Tongue (tissue), 1 donor: ENCODE measurements at regions not wholly inside any gene's neighbourhood (a gene's known extent, or its start where the extent isn't known, plus 50 kb on each side); places are given as distances from the start of the nearest gene placed in this dataset.

Experiments used
- DNase-seq: peaks from one replicate; pipeline ENCODE4 v3.0.0-alpha.2; 2015

DNA sequence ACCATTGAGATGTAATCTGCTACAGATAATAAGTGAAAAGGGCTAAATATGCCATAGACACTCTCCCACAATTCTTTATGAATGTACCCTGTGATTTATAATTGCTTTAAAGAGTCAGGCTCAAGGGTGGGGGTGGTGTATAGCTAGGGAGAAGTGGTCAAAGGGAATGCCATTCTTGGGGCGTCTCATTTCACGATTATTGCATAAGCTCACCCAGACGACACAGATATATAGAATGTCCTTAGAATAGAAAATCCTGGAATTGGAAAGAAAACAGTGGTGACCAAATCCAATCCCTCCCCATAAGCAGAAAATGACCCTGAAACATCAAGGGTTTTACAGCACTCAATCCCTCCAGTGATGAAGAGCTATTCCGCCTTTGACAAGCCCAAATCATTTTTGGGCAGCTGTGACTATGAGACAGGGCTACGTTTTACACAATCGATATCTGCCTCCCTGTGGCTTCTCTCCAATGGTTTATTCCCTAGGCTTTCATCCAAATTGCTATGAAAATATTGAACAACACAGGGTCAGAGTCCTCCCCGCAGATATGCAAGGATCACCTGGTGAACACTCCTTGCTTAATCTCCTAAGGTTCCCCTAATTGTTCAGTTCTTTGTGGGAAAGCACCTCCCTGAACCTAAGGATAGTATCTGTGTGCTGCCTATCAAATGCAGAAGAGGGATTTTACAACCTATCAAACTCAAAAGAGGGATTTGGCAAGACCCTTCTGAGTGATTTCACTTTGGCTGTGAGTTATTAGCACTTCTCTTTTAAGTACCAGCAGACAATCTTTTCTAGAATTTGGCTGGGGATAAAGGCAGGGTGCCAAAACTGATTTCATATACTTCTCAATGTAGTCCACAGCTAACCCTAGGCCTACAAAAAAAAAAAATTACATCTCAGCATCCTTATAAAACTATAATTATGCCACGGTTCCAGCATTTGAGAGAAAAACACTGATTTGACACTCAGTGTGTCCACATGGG lies 144.9 kb upstream of the CDH6 start:
- peak; percentile 25 for DNase-seq

DNA sequence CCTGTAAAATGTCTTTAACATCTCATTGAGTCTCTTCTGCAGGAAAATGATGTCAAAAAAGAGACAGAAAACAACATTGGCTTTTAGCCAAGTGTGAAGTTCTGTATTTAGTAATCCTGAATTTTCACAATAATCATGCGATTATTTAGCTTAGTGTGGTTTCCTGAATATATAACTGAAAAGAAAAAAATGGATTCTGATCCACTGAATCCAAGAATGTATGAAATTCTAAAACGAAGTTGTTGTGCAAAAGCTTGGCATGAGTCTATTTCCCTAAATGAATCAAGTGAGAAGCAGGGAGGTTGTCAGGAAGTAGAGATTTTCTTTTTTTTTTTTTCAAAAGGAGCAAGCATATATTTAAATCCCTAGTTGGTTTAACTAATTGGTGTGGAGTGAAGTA lies 145.9 kb upstream of the CDH6 start:
- no peak for DNase-seq

DNA sequence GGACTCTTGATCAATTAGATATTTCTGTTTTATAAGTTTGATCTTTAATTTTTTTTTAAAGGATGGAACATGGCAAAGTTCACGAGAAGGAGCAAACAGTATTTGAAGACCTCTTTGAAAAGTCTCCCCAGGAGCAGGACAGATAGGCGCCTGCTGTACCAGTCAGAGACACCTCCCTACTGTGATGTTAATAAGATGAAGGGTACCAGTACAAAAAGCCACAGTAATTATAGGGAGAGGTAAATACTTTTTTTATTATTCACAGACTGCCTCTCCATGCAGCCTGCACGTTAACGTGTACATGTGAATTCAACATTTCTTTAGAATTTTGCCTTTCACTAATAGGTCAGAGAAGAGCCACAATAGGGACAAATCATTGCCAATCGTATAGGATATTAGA lies 146.5 kb upstream of the CDH6 start:
- DNase-seq, result no peak

DNA sequence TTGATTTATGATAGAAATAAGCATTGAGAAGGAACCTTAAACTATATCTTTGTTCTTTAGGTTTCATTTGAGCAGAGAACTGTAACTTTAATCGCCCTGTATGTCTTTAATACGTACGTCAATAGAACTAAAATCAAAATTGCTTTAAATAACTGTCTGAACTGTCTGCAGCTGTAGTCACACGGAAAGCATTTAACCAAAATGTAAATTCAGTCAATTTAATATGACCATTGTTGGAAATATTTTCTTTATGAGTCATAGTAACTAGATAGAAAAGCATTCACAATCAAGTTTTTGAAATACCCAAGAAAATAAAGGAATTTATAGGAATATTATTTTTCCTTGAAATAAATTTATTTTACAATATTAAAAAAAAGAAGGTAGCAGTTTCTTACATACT lies 157.1 kb upstream of the CDH6 start:
- DNase-seq, result no peak

GRCh38 chr5:31033295-31033694 lies 160.2 kb upstream of the CDH6 start:
- no peak for DNase-seq

DNA sequence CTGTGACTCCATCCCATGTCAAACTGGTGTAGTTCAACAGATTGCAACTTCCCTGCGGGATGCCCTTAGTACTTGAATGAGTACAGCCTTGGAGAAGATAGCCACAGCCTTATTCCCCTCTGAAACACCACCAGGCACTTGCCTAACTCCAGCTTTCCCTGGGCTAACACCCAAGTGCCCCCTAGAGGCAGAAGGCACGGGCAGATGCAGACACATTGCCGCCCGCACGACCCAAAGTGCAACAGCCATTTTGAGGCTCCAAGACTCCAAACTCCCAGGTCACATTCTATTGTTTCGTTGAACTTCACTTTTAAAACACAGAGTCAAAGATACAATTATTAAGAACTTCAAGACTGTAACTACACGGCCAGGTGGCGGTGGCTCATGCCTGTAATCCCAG lies 163.6 kb upstream of the CDH6 start:
- DNase-seq, result no peak

- no peak for DNase-seq
Measured at GRCh38 chr5:31027721-31028120, 165.8 kb upstream of the CDH6 start.

GRCh38 chr5:31023105-31023504 lies 170.4 kb upstream of the CDH6 start:
- no peak for DNase-seq

DNA sequence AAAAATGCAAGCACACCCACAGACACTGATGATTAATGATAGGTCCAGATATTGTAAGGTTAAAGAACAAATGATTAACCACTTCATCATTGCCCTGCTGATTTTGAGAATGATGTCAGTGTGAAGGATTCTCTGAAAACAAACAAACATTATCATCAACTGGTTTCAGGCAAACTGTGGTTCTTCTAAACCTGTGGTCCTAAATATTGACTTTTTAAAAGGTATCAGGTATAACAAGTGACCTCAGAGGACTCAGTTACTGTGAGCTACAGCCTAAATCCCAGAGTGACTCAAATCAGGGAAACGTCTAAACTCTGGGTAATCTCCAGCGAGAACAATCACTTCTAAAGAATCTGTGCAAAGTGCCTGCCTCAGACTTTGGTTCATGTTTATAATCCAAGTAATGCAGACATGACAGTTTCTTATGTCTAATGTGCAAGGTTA lies 172.3 kb upstream of the CDH6 start:
- no peak for DNase-seq

DNA sequence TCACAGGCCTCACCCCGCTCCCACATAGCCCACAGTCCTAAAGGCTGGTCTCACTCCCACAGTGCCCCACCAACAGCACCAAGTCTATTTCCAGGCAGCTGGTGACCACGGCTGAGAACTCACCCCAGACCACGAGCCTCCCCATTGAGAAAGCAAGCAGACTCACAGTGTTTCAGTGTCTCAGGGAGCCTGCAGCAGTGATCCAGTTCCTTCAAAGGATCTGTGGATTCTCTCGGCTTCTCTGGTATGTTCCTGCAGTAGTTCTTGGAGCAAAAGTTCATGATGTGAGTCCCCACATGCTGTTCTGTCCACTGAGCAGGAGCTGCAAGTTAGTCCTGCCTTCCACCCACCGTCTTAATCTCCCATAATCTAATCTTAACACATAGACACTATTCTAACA lies 185.3 kb upstream of the CDH6 start:
- no peak for DNase-seq

DNA sequence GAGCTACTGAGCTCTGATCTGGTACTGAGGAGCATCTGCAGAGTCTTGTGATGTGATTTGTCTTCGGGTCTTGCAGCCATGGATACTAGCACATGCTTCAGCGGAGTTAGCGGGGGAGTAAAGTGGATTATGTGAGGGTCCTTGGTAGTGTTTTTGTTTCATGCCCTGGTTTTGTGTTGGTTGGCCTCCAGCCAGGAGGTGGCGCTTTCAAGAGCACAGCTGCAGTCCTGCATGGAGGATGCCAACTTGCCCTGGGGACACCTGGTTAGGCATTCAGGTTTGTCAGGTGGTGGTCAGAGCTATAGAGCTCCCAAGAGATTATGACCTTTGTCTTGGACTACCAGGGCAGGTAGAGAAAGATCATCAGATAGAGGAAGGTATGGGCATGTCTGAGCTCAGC lies 185.8 kb upstream of the CDH6 start:
- DNase-seq, result no peak

DNA sequence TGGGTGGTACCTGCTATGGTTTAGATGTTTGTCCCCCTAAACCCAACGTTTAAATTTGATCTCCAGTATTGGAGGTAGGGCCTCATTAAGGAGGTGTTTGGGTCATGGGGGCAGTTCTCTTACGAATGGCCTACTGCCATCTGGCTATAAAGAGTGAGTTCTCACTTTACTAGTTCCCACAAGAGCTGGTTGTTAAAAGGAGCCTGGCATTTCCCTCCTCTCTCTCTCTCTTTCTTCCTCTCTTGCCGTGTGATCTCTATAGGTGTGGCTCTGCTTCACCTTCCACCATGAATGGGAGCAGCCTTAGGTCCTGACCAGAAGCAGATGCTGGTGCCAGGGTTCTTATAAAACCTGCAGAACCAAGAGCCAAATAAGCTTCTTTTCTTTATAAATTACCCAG lies 193.2 kb upstream of the CDH6 start:
- DNase-seq, result no peak

- no peak for DNase-seq
Measured at GRCh38 chr5:30997681-30998080, 195.8 kb upstream of the CDH6 start.

- peak; percentile 17 for DNase-seq
Measured at GRCh38 chr5:30994902-30995301, 198.6 kb upstream of the CDH6 start.

DNA sequence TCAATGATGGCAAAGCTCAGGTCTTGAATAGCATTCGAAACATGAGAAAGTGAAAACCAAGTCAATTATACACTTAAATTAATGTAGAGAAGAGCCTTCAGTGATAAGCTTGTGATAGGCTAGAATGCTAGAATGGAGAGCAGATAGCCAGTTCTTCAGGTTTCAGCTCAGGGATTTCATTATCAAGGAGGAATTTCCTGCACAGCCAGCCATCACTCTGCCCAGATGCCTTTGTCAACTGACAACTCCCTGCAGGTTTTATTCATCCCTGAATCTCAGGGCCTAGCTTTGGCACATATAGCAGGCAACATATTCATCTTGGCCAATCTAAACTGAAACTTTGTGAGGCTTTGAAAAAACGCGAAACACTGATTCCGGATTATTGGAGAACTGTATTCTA lies 199.3 kb upstream of the CDH6 start:
- DNase-seq, result no peak

DNA sequence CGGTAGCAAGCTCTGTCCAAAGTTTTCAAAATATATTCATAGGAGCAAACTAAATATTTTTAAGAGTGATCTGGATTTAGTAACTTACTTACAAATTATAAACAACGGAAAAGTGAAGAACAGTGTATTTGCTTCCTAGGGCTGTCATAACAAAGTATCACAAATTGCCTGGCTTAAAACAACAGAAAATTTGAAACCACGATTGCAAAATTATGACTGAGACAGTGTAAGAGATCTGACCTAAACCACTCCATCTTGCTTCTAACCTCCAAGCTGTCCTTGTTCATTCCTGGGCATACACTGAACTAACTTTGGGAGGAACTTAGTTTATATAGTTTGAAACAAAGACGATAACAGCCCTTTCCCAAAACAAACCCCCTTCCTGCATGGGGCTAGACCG lies 202.0 kb upstream of the CDH6 start:
- no peak for DNase-seq

GRCh38 chr5:30981576-30981975 lies 211.9 kb upstream of the CDH6 start:
- no peak for DNase-seq

- DNase-seq, result no peak
Measured at GRCh38 chr5:30968971-30969370, 224.5 kb upstream of the CDH6 start.

GRCh38 chr5:30960036-30960435 lies 233.4 kb upstream of the CDH6 start:
- DNase-seq, result no peak

GRCh38 chr5:30959238-30959637 lies 234.2 kb upstream of the CDH6 start:
- no peak for DNase-seq

- DNase-seq, result no peak
Measured at GRCh38 chr5:30957591-30957990, 235.9 kb upstream of the CDH6 start.

GRCh38 chr5:30956251-30956650 lies 237.2 kb upstream of the CDH6 start:
- no peak for DNase-seq

- no peak for DNase-seq
Measured at GRCh38 chr5:30937070-30937469, 256.4 kb upstream of the CDH6 start.

DNA sequence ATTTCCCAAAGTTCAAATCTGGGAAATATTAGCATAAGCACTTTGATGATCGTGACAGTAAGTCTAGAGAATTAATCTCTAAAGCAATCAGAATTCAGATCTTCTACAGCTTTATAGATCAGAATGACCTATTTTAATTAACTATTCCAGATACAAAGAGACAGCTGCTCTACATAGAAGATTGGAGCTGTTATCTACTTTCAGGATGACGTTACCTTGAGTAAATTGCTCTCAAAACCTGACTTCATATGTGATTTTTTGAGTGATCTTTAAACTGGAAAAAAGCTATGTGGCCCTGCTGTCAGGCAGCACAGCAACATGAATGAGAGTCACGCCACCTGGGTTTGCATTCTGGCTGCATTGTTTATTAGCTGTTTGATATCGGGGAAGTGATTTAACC lies 259.9 kb upstream of the CDH6 start:
- no peak for DNase-seq
